Midbrain (tissue), 1 donor: ENCODE measurements at regions not wholly inside any gene's neighbourhood (a gene's known extent, or its start where the extent isn't known, plus 50 kb on each side); places are given as distances from the start of the nearest gene placed in this dataset.
"Not testable (repeated sequence)": the region's sequence is repeated elsewhere in the genome, so short reads cannot be mapped to it uniquely, and the experiment has no call there.

Experiments used
- DNase-seq: peaks from one replicate; lab custom pipeline; 2025; lab: John Stamatoyannopoulos, UW

DNA sequence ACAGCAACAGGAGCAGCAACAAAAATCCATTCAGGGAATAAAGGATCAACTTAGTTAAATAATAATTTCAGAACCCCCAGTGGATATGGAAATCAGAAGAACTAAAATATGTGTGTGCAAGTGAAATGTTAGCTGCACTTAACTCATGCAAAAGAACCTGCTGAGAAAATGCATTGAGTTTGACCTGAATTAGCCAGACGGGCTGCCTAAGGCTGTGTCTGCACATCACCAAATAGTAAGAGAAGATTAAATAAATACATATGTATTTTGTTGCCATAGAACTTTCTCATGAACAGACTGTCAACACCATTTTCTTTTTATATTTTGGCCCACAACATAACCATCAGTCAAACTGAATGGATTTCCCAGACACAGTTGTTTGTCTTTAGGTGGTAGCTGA is 262.0 kb upstream of the PIK3C3 start:
- no peak for DNase-seq

DNA sequence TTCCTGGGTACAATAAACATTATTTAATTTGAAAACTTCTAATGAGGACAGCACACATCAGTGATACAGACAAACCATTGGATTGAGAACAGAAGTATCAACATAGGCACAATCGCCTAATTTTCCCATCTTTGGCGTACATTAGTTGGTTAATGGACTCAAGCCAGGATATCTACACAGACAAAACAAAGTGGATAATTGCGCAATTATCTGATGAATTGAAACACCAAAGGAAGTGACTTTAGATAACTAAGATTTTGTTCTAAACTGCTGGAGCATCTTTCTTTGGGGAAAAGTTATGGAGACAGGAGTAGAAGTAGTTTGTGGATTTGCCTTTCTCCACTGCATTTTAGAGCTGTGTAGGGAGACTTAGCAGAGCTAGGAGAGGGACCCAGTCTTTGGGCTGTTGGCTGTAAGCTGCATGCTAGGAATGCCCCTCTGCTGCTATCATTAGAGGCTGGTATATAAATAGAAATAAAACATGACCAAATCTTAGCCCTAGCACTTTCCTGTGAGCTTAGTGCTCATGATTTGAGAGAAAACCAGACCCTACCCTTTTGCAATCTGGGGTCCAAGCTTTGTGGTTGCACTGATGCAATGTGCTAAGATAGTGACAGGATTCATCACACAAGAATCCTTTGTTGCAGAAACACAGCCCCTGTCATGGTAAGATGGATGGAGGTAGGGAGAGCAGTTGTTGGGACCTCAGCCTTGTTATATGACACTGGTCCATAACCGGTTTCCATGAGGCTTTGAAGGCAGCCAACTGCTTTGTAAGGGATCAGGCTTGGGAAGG is 264.5 kb upstream of the PIK3C3 start:
- DNase-seq, result no peak

DNA sequence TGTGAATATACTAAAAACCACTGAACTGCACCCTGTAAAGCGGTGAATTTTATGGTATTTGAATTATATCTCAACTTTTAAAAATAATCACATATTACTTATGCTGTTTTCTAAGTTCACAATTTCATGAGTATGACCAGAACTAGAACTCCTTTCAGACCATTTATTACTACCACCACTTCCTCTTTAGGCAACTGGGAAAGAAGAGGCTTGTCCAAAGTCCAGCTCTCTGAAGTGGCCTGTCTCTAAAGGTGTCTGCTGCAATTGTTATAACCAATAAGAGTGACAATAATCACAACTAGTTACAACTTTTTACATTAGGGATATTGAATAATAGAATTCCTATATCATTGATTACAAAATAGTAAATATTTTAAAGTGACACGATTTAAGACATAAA is 267.9 kb upstream of the PIK3C3 start:
- DNase-seq, result no peak

DNA sequence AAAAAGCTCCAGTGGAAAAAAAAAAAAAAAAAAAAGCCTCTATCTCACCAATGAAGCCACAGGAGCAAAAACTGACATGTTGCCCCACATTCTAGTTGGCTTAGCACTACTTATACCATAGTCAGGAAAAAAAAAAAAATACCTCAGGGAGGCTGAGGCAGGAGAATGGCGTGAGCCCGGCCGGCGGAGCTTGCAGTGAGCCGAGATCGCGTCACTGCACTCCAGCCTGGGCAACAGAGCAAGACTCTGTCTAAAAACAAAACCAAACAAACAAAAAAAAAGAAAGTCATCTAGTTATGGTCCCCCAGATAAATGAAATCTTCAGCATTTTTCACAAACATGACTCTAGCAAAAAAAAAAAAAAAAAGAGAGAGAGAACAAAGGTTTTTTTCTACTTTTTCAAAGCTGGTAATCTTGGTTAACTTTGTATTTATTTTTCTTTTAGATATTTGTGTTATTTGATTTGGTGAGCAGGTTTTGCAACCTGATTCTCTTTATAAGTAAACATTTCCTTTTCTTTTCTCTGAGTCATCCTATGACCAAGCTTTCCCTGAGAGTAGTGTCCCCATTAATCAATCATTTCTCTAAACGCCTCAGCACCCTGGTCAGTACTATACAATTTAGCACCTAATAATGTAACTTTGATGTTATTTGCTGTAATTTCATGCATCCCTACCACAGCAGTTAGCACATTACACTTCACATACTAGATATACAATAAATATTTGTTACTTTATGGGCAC is 273.7 kb upstream of the PIK3C3 start:
- no peak for DNase-seq

DNA sequence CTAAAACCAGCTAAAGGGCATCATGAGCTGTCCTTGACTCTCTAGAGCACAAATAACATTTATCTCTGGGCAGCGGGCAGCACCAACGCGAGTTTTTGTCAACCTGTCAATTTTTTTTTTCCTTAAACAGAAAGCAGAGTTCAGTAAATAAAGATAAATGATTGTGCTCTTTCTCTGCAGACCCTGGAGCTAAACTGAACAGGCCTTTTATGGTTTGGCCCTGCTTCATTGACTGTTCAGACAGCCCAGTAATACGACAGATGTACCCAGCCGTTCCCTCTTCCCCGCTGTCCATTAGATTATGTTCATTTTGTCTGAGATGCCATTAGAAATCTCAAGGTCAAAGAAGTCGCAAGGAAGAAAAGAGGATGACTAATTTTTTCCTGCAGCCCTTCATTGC is 280.5 kb upstream of the PIK3C3 start:
- no peak for DNase-seq

DNA sequence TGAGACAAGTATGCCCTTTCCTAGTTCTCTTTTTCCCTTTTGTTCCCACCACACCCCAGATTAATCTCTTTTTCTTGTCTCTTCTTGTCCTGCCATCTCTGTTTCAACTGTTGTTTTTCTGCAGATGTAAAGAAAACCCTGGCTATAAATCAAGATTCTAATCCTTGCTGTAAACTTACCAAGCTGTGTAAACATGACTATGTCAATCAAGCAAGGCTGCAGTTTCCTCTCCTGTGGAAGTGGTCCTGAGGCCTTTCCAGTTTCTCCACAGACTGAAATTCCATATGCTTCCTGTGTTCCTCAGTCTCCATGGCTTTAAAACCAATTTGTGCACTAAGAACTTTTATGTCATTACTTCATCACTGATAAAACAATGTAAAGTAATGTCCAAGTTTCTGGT is 288.8 kb upstream of the PIK3C3 start:
- no peak for DNase-seq

DNA sequence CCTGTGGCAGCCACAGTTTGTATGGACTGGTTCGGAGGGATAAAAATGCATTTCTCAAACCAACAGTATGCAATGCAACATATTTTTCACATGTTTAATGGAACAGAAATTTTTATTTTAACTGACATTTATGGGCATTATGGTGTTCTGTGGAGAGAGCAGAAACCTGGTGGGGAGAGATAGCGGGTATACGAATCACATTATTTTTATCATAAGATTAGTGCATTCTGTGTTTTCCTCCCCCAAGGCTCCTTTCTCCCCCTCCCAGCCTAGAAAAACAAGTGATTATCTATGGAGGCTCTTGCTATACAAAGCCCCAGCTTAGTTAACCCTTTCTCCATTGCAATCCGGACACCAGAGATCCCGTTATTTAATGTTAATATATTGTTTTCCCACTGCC is 289.8 kb upstream of the PIK3C3 start:
- DNase-seq, result no peak

DNA sequence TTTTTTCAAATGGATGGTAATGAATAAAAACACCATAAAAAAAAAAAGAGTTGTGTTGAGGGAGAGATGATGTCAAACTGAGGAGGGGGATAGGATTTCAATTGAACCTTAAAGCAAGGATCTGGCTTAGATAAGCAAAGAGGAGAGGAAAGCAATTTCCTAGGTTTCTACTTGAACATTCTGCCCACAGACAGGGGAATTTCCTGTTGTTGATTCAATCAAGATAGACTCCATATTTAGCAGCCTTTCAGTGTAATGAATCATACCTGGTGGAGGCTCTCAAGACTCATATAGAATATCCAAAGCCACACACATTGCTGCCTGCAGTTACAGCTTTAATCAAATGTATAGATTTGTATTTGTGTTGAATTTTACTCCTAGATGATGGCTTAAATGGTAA is 294.4 kb upstream of the PIK3C3 start:
- DNase-seq, result no peak

DNA sequence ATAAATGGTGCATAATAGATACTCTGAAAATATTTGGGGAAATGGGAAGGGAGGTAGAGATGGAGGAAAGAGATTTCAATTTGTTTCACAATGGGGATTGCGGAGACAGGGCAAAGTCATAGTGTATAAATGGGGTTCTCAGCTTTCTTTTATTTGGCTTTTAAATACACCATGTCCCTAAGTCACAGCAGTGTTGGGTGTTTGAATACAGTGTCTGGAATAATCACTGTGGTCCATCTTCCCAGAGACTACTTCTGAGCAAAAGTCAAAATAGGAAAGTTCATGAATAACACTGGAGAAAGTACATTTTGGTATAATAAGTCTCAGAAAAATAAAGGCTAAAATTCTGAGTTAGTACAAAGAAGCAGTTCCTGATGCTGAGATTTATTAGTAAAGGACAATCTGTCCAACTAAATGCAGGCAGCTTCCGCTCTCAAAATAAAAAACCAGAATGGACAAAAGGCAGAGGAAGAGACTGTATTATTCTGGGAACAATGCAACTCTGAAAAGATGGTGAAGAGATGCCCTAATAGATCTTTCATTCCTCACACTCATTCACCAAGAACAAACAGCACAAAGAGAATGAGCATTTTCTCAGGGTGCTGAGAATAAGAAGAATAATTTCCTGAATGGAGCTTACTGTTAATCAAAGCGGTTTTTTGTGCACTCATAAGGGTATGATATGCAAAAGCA is 295.4 kb upstream of the PIK3C3 start:
- DNase-seq, result no peak

DNA sequence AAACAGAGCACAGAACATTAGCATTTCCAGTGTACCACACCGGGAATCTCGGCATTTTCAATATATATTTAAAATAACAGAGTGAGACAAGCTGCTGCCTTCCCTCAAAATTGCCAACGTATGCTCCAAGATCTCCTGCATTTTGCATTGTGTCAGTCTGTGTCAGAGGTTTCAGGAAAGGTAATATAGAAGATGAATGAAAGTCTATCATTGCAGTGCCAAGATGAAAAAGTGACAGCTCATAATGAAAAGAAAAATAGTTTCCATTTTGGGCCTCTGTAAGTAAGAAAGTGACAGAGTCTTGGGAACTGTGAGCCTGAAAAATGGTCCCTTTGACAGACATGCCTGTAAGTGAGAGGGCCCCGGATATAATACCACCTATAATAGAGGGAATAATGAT is 297.8 kb upstream of the PIK3C3 start:
- no peak for DNase-seq

DNA sequence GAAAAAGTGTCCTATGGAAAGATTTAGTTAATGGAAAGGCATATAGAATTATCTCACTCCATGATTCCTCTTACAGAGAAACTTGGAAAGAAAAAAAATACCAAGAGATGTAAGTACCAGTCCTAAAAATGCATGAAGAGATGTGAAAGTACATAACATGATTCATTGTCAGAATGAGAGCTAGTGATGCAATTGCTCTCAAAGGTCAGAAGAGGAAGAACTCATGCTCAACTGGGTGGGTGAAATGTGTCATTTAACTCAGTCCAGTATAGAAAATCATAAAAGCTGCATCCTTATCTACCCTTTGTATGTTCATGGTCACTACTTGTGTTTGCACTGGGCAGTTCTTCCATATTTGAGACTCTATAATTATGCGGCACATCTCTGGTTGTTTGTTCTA is 300.0 kb upstream of the PIK3C3 start:
- no peak for DNase-seq

DNA sequence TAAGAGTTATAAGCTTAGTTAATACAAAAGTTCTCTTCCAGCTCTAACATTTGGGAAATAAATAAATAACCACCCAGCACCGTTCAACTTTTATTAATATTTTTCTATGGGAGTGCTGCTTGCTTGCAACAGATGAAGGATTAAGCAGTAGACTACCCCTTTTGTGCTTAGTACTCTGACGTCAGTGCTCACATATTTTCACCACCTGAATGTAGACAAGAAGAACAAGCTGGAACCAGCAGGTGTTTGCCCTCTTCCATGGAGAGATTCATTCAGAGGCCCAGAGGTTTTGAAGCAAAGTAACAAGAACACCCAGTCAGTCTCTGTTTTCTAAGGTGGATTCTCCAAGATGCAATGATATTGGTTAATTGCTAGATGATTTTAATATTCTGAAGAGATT is 307.1 kb upstream of the PIK3C3 start:
- DNase-seq, result no peak

DNA sequence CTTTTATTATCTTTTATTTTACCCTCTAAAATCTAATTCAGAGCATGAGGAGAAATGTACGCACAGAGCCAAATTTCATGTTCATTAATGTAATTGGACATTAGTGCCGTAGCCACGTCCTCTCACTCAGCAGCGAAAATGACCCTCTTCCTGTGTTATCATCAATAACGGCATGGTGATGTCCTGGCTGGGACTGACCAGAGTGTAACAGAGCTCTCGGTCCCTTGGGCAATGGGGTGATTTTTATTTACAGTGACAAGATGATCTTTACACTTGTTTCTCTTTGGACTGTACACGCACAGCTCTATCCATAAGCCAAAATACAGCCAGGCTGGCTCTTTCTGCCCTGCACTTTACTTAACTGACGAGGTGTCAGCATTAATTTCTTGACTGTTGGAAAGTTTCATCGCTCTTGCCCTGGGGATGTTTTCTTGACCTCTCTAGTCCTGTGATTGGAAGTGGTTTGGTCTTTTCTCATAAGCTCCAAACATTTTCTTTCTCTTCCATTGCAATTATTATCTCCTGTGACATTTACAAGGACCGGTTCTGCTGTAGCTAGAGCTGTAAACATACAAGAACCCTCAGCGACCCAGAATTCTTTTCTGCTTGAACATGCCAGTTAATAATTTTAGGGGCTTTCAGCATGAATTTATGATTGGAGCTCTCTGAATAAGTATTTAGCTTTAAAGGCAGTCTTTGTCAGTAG is 308.0 kb upstream of the PIK3C3 start:
- no peak for DNase-seq

DNA sequence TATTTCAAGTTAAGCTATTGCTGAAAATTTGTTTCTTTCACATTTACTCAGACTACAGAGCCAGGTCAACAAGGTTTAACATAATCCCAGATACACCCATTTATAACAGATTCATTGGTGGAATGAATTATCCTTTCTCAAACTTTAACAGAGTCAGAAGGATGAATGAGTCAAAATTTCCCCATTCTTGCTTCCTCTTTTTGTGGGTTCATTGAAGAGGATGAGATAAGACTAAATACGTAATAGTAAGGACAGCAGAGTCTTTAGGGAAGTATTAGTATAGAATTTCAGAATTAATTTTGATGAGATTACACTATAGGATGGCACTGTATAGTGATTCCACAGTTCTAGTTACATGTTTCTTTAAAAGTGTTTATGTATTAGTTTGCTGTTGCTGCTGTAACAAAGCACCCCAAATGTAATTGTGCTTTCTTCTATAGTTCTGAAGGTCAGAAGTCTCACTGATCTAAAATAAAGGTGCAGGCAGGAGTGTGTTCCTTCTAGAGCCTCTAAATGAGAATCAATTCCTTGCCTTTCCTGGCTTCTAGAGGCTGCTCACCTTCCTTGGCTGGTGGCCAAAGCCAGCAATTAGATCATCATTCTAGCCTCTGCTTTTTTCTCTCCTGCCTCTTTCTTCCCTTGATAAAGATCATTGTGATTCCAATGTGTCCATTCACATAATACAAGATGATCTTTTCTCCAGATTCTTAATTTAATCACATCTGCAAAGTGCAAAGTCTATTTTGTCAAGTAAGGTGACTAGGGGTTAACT is 309.3 kb upstream of the PIK3C3 start:
- no peak for DNase-seq

DNA sequence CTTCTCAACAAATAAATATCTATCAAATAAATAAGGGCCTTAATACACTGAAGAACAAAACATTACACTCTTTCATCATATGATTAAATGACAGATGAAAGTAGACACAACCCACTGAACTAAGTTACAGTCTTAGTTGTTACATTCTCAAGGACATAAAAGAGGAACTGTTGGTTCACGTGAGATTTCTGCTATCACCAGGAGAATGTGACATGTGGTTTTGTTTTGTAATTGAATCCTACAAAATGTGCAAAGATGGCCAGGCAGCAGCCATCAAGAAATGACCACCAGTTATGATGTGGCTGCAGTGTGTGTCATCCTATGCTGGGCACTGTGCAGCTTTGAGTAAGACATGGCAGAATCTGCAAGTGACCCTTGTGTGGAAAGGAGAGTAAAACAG is 310.6 kb upstream of the PIK3C3 start:
- no peak for DNase-seq

DNA sequence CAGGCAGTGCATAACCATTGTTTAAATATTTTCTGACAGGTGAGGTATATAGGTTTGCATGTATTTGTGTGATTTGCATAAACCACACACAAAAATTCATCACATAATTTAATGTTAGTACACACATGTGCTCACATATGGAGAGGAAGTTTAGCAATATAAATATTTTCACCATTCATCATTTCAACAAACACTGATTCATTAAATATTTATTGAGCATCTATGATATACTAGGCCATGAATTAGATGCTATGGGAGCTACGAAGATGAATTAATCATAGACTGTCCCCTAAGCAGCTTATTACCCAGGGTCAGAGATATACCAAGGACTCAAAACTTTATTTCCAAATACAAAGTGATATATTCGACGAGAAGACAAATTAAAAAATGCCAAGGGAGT is 311.6 kb upstream of the PIK3C3 start:
- DNase-seq, result no peak

DNA sequence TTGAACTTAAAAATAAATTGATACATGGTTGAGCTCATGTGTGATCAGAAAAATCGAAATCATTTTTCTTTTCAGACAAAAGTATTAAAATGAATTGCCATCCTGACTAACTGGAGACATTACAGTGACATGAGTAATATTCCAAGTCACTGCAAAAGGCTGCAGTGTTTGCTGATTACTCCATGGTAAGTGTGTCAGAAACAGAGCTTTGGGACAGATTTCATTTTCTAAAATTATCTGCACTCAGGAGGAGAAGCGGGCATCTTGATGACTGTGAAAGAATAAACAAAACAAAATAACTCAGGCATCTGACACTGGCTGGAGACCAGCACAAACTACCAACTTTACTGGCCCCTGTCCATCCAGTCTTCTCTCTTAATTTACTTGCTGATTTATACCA is 312.3 kb upstream of the PIK3C3 start:
- DNase-seq, result no peak

DNA sequence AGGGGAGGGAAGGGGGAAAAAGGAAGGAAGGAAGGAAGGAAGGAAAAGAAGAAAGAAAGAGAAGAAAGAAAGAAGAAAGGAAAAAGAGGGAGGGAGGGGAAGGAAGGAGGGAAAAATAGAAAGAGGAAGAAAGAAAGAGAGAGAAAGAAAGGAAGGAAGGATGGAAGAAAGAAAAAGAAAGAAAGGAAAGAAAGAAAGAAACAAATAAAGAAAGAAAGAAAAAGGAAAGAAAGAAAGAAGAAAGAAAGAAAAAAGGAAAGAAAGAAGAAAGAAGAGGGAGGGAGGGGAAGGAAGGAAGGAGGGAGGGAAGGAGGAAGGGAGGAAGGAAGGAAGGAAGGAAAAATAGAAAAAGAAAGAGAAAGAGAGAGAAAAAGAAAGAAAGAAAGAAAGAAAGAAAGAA is 315.8 kb upstream of the PIK3C3 start:
- DNase-seq, result no peak

DNA sequence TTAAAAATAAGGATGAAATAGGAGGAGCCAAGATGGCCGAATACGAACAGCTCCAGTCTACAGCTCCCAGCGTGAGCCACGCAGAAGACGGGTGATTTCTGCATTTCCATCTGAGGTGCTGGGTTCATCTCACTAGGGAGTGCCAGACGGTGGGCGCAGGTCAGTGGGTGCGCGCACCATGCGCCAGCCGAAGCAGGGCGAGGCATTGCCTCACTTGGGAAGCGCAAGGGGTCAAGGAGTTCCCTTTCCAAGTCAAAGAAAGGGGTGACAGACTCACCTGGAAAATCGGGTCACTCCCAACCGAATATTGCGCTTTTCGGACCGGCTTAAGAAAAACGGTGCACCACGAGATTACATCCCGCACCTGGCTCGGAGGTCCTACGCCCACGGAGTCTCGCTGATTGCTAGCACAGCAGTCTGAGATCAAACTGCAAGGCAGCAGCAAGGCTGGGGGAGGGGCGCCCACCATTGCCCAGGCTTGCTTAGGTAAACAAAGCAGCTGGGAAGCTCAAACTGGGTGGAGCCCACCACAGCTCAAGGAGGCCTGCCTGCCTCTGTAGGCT is 323.2 kb upstream of the PIK3C3 start:
- not testable (repeated sequence) for DNase-seq

DNA sequence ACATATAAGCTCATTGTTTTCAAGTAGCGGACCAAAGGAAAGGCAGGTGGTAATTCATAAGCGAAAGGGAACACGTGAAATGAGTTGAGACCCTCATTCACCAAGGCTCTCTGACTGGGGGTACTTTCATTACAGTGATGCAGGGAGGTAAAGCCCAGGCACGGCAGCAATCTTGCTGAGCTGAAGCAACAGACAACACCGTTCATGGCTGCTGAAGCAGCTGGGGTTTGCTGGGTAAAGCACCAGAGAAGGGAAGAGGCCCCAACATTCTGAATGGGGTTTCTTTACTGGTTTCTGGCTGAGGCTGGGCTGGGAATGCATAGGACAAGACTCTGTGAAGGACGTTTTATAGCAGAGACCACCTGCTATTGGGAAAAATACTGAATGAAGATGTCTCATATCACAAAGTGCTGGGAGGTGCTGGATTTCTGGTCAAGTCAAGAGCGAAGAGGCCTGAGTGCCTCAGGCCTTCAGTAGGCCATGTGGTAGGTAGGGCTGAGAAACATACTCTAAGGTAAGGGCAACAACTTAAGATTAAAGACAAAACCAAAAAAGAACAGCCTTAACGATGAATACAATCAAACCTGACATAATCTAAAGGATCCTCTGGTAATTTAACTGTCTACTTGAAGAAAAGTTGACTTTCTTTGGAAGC is 324.7 kb upstream of the PIK3C3 start:
- no peak for DNase-seq

DNA sequence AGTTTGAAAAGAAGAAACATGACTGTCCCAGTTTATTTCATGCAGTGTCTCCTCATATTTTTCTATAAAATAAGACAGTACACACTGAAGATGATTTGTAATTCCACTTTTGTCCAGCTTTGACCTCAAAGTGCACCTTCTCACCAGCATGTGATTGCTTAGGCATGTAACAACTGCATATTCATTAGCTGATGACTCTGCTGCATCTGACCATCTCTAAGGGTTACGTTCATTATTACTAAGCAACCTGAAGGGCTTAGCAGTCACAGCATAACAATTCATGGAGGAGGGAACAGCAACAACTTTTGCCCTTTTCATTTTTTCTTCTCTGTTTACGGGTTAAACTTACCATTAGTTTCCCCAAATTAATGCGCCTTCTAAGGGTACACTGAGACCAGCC is 330.6 kb upstream of the PIK3C3 start:
- no peak for DNase-seq
